Motor neuron (in vitro differentiated cells): ENCODE measurements at regions not wholly inside any gene's neighbourhood (a gene's known extent, or its start where the extent isn't known, plus 50 kb on each side); places are given as distances from the start of the nearest gene placed in this dataset.

Experiments
- ATAC-seq, 8 experiments: fragments of 200-7000 bp; cut with Tn5 transposase; replicated peaks in 6 of 8; 2 replicates each; pipeline ENCODE4 v1.8.0; 2021; ENCODE audit warnings: mild to moderate bottlenecking in 8 of 8, moderate library complexity in 8 of 8
- H3K27ac ChIP-seq, 2 donors: fragments of 250-450 bp; sonication (Bioruptor Pico); 2 replicates each; pipeline ENCODE4 v1.9.0; 2021; ENCODE audit warnings: antibody characterized with exemption in 2 of 2, mild to moderate bottlenecking in 2 of 2, moderate library complexity in 1 of 2
- H3K4me1 ChIP-seq, 2 donors: fragments of 250-450 bp; sonication (Bioruptor Pico); replicated peaks in 1 of 2; 2 replicates each; pipeline ENCODE4 v1.6.1; 2021; ENCODE audit warnings: antibody characterized with exemption in 2 of 2, mild to moderate bottlenecking in 2 of 2, moderate library complexity in 1 of 2
- H3K4me3 ChIP-seq, 5 donors: fragments of 250-450 bp; sonication (Bioruptor Pico); 2 replicates each; pipeline ENCODE4 v1.9.0; 2021; ENCODE audit warnings: antibody characterized with exemption in 5 of 5, mild to moderate bottlenecking in 5 of 5, moderate library complexity in 4 of 5
- WGBS, 10 experiments: fragments of 450-650 bp; shearing (Covaris generic); methylation state at CpG; one replicate each; pipeline ENCODE4 v1.0.0; 2022; 5-methylcytosine and 5-hydroxymethylcytosine counted together
- in situ Hi-C, 9 experiments: fragments of 400-800 bp; cut with MboI; loops; one replicate each; pipeline ENCODE4 v1.15.0; 2021; ENCODE audit warnings: low sequenced_read_pairs in 9 of 9, low pct_unique_long_range_greater_than_20kb in 2 of 9; ENCODE audit not compliant: unreplicated experiment in 9 of 9

- no peaks in the 10 kb centered on the region for H3K4me1 ChIP-seq
- no peak for ATAC-seq
- in situ Hi-C loops: no loop called here
- WGBS, 10 experiments: 67 to 100% (median 81%) methylated on average over 1 to 3 of the region's 5 CpGs; no CpG with 5 or more reads in 2 of the 10 experiments
- no peak overlapping the region for H3K4me3 ChIP-seq
- no peak overlapping the region for H3K27ac ChIP-seq
Observed at GRCh38 chr20:19930426-19930825, 86.7 kb upstream of the NAA20 start.

- Histone ChIP-seq H3K27ac (no peak overlapping the region), H3K4me1 (no peaks in the 10 kb centered on the region), H3K4me3 (no peak overlapping the region)
- in situ Hi-C loops: no loop called here
- WGBS, 10 experiments: 4 to 100% (median 80%) methylated on average over 1 to 8 of the region's 9 CpGs; no CpG with 5 or more reads in 3 of the 10 experiments
- peak in 2 of 8 experiments; percentile 12 to 14 for ATAC-seq
Observed at GRCh38 chr20:19932170-19932667, 84.9 kb upstream of the NAA20 start.

- no peak overlapping the region for H3K27ac ChIP-seq
- ATAC-seq: peak in 1 of 8 experiments; percentile 31
- H3K4me3 ChIP-seq: no peak overlapping the region
- H3K4me1 ChIP-seq: no peaks in the 10 kb centered on the region
- 72 to 100% (median 86%) methylated on average over 2 to 13 of the region's 13 CpGs; no CpG with 5 or more reads in 1 of the 10 experiments for WGBS, 10 experiments
- in situ Hi-C loops: no loop called here
Observed at GRCh38 chr20:19934792-19935491, 82.2 kb upstream of the NAA20 start.

GRCh38 chr20:19935842-19936241 is 81.3 kb upstream of the NAA20 start:
- Histone ChIP-seq H3K27ac (no peak overlapping the region), H3K4me1 (no peaks in the 10 kb centered on the region), H3K4me3 (no peak overlapping the region)
- ATAC-seq: peak in 3 of 8 experiments; percentile 50 to 67 (median 54)
- in situ Hi-C loops: no loop called here
- 17 to 88% (median 63%) methylated on average over 1 to 7 of the region's 7 CpGs; no CpG with 5 or more reads in 3 of the 10 experiments for WGBS, 10 experiments

- Histone ChIP-seq H3K4me1 (no peaks in the 10 kb centered on the region), H3K4me3 (no peak overlapping the region), H3K27ac (no peak overlapping the region)
- WGBS, 10 experiments: 80 to 100% (median 90%) methylated on average over 1 to 8 of the region's 8 CpGs; no CpG with 5 or more reads in 1 of the 10 experiments
- in situ Hi-C loops: no loop called here
- no peak for ATAC-seq
Observed at GRCh38 chr20:19936466-19937200, 80.5 kb upstream of the NAA20 start.

GRCh38 chr20:19937218-19937617 is 79.9 kb upstream of the NAA20 start:
- in situ Hi-C loops: no loop called here

GRCh38 chr20:19937651-19938420 is 79.3 kb upstream of the NAA20 start:
- no peak overlapping the region for H3K27ac ChIP-seq
- in situ Hi-C loops: no loop called here
- WGBS, 10 experiments: 52 to 100% (median 88%) methylated on average over 2 to 5 of the region's 8 CpGs; no CpG with 5 or more reads in 2 of the 10 experiments
- no peak overlapping the region for H3K4me3 ChIP-seq
- ATAC-seq: no peak
- no peaks in the 10 kb centered on the region for H3K4me1 ChIP-seq

More at GRCh38 chr20:19937218-19937617, 79.9 kb upstream of the NAA20 start:
- 53 to 100% (median 80%) methylated on average over 1 to 6 of the region's 11 CpGs; no CpG with 5 or more reads in 4 of the 10 experiments for WGBS, 10 experiments
- Histone ChIP-seq H3K4me3 (no peak overlapping the region), H3K27ac (no peak overlapping the region), H3K4me1 (no peaks in the 10 kb centered on the region)
- ATAC-seq: no peak

GRCh38 chr20:19938421-19939090 is 78.6 kb upstream of the NAA20 start:
- Histone ChIP-seq H3K4me1 (no peaks in the 10 kb centered on the region), H3K27ac (no peak overlapping the region), H3K4me3 (no peak overlapping the region)
- no peak for ATAC-seq
- WGBS, 10 experiments: 75 to 97% (median 85%) methylated on average over 1 to 4 of the region's 4 CpGs; no CpG with 5 or more reads in 2 of the 10 experiments
- in situ Hi-C loops: no loop called here

- Histone ChIP-seq H3K4me3 (no peak overlapping the region), H3K4me1 (no peaks in the 10 kb centered on the region), H3K27ac (no peak overlapping the region)
- in situ Hi-C loops: no loop called here
- WGBS, 10 experiments: 90 to 100% (median 100%) methylated on average over 1 to 4 of the region's 4 CpGs; no CpG with 5 or more reads in 5 of the 10 experiments
- no peak for ATAC-seq
Observed at GRCh38 chr20:19940988-19941460, 76.1 kb upstream of the NAA20 start.

- no peak for ATAC-seq
- no peak overlapping the region for H3K4me3 ChIP-seq
- H3K4me1 ChIP-seq: no peaks in the 10 kb centered on the region
- no peak overlapping the region for H3K27ac ChIP-seq
- in situ Hi-C loops: no loop called here
- WGBS, 10 experiments: 0 to 100% (median 100%) methylated on average over 1 of the region's 1 CpG; no CpG with 5 or more reads in 5 of the 10 experiments
Observed at GRCh38 chr20:19942611-19943010, 74.6 kb upstream of the NAA20 start.

GRCh38 chr20:19943061-19943521 is 74.1 kb upstream of the NAA20 start:
- H3K4me1 ChIP-seq: no peaks in the 10 kb centered on the region

More at GRCh38 chr20:19943061-19943521, 74.1 kb upstream of the NAA20 start:
- WGBS, 10 experiments: 80 to 100% (median 93%) methylated on average over 1 to 7 of the region's 7 CpGs; no CpG with 5 or more reads in 2 of the 10 experiments
- in situ Hi-C loops: no loop called here
- no peak overlapping the region for H3K27ac ChIP-seq
- peak in 3 of 8 experiments; percentile 14 to 88 (median 46) for ATAC-seq
- H3K4me3 ChIP-seq: no peak overlapping the region
